ENCODE measurements at regions not wholly inside any gene's neighbourhood (a gene's known extent, or its start where the extent isn't known, plus 50 kb on each side); places are given as distances from the start of the nearest gene placed in this dataset.
"Not testable (repeated sequence)": the region's sequence is repeated elsewhere in the genome, so short reads cannot be mapped to it uniquely, and the experiment has no call there.

GRCh38 chr21:19489930-19490329 is 1086.3 kb upstream of the TMPRSS15 start:
- ATAC-seq = no peak
- H3K9me3 ChIP-seq = no peaks in the 10 kb centered on the region
- no peak overlapping the region for H3K27ac ChIP-seq
- no peaks in the 10 kb centered on the region for H3K27me3 ChIP-seq
- no peak overlapping the region for H3K4me3 ChIP-seq
- no peaks in the 10 kb centered on the region for H3K4me1 ChIP-seq
- WGBS, 2 donors (ENCODE audit: low coverage in 1 of 2) = 57 to 70% methylated on average over 2 to 3 of the region's 3 CpGs
- TF ChIP-seq POLR2AphosphoS5 (IDR thresholded peaks at IDR 0.05) (no peak), CTCF (IDR thresholded peaks at IDR 0.05) (no peak), POLR2A (IDR thresholded peaks at IDR 0.05) (no peak), EP300 (IDR thresholded peaks at IDR 0.05) (no peak)
- no peaks in the 10 kb centered on the region for H3K36me3 ChIP-seq

DNA sequence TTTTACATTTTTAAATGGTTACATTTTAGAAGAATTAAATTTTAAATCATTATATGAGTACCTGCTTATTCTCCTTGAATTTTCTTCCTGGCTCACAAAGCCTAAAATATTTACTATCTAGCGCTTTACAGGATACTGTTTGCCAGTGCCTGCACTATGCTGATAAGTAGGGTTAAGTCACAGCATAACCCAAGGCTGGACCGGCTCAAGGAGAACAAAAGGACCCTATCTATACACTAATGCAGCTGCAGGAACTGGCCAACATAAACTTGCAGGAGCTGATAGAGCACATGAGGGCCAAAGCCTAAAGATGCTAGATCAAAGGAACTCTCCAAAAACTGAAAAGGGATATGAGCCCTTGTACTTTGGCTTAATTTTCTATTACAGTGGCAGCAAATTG is 1086.9 kb upstream of the TMPRSS15 start:
- no peaks in the 10 kb centered on the region for H3K36me3 ChIP-seq
- H3K4me3 ChIP-seq = no peak overlapping the region
- no peak overlapping the region for H3K27ac ChIP-seq
- H3K27me3 ChIP-seq = no peaks in the 10 kb centered on the region
- no peak for TF ChIP-seq EP300 (IDR thresholded peaks at IDR 0.05)
- no peak for TF ChIP-seq CTCF (IDR thresholded peaks at IDR 0.05)
- TF ChIP-seq POLR2AphosphoS5 (IDR thresholded peaks at IDR 0.05) = no peak
- no peak for TF ChIP-seq POLR2A (IDR thresholded peaks at IDR 0.05)
- no peaks in the 10 kb centered on the region for H3K4me1 ChIP-seq
- no peak for ATAC-seq
- WGBS, 2 donors (ENCODE audit: low coverage in 1 of 2) = 8 to 32% methylated on average over 2 of the region's 2 CpGs
- no peaks in the 10 kb centered on the region for H3K9me3 ChIP-seq

- H3K27me3 ChIP-seq, H3K9me3 ChIP-seq, H3K4me1 ChIP-seq, H3K4me3 ChIP-seq, H3K27ac ChIP-seq, ATAC-seq, H3K36me3 ChIP-seq: not testable (repeated sequence)
- 91 to 100% methylated on average over 1 to 9 of the region's 52 CpGs for WGBS, 2 donors (ENCODE audit: low coverage in 1 of 2)
Observed at GRCh38 chr21:19493437-19494241, 1090.1 kb upstream of the TMPRSS15 start.

GRCh38 chr21:19501115-19501514 is 1097.5 kb upstream of the TMPRSS15 start:
- 91 to 100% methylated on average over 2 to 3 of the region's 3 CpGs for WGBS, 2 donors (ENCODE audit: low coverage in 1 of 2)
- no peak for TF ChIP-seq POLR2A (IDR thresholded peaks at IDR 0.05)

DNA sequence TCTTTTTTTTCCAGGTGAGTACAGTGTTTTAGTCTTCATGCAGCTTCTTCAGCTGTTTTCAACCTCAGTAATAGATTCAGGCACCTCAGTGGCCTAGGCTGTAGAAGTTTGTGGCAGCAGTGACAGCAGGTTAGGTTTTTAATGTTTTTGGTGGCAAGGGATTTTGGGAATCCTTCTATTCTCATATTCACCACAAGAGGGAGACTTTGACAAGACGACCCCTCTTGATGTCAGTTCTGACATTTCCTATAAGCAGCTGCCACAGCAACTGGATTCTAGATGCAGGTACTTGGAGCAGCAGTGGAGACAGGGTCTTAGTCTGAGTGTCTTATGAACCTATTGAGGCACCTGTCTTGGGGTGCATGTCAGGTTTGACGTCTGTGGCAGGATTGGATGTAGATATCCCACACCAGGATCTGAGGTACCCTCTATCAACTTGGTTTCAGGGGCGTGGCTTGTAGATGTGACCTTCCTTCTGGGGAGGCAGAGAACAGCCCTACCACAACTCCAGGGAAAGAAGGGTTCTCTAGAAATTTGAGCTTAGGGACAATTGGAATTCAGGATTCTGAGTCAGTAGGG is 1104.2 kb upstream of the TMPRSS15 start:
- TF ChIP-seq POLR2A (IDR thresholded peaks at IDR 0.05) (no peak), EP300 (IDR thresholded peaks at IDR 0.05) (no peak), CTCF (IDR thresholded peaks at IDR 0.05) (no peak), POLR2AphosphoS5 (IDR thresholded peaks at IDR 0.05) (no peak)
- 50 to 60% methylated on average over 1 of the region's 3 CpGs for WGBS, 2 donors (ENCODE audit: low coverage in 1 of 2)
- Histone ChIP-seq H3K27me3 (no peaks in the 10 kb centered on the region), H3K9me3 (peaks cover 0 to 10% (median 0%) of the 10 kb centered on the region in 3 donors), H3K4me1 (no peaks in the 10 kb centered on the region), H3K27ac (no peak overlapping the region), H3K36me3 (no peaks in the 10 kb centered on the region), H3K4me3 (no peak overlapping the region)
- ATAC-seq = no peak

More at GRCh38 chr21:19501115-19501514, 1097.5 kb upstream of the TMPRSS15 start:
- Histone ChIP-seq H3K9me3 (no peaks in the 10 kb centered on the region), H3K4me1 (no peaks in the 10 kb centered on the region), H3K36me3 (no peaks in the 10 kb centered on the region), H3K4me3 (no peak overlapping the region), H3K27me3 (no peaks in the 10 kb centered on the region), H3K27ac (no peak overlapping the region)
- ATAC-seq = no peak

GRCh38 chr21:19508442-19508841 is 1104.9 kb upstream of the TMPRSS15 start:
- no peaks in the 10 kb centered on the region for H3K4me1 ChIP-seq
- H3K27ac ChIP-seq = no peak overlapping the region
- no peak for ATAC-seq
- no peak for TF ChIP-seq POLR2AphosphoS5 (IDR thresholded peaks at IDR 0.05)
- no peak for TF ChIP-seq POLR2A (IDR thresholded peaks at IDR 0.05)
- no peak for TF ChIP-seq CTCF (IDR thresholded peaks at IDR 0.05)
- TF ChIP-seq EP300 (IDR thresholded peaks at IDR 0.05) = no peak
- no peak overlapping the region for H3K4me3 ChIP-seq
- peaks cover 0 to 17% (median 0%) of the 10 kb centered on the region in 3 donors for H3K9me3 ChIP-seq
- no peaks in the 10 kb centered on the region for H3K36me3 ChIP-seq
- WGBS, 2 donors (ENCODE audit: low coverage in 1 of 2) = no CpG with 5 or more reads among the region's 2 CpGs
- no peaks in the 10 kb centered on the region for H3K27me3 ChIP-seq

Measured in gastroesophageal sphincter (tissue), 4 donors.